Astrocyte (in vitro differentiated cells and primary cell): ENCODE measurements at regions not wholly inside any gene's neighbourhood (a gene's known extent, or its start where the extent isn't known, plus 50 kb on each side); places are given as distances from the start of the nearest gene placed in this dataset.

Experiments
- DNase-seq: peaks from one replicate; pipeline ENCODE4 v3.0.0-alpha.2; 2010; ENCODE audit warnings: low read depth
- FAIRE-seq: peaks from 2 replicates; lab custom pipeline; 2011; peaks lifted over from hg19 to GRCh38; lab: Jason Lieb, UNC
- H2AFZ ChIP-seq: 2 replicates; pipeline ENCODE4 v1.6.0; 2012; ENCODE audit warnings: low read depth, low read length, inconsistent platforms
- H3K27ac ChIP-seq: 2 replicates; pipeline ENCODE4 v1.5.1; 2011; ENCODE audit warnings: low read depth, low read length, inconsistent platforms
- H3K27me3 ChIP-seq: 2 replicates; pipeline ENCODE4 v1.6.0; 2011; ENCODE audit warnings: low read length, inconsistent platforms; ENCODE audit not compliant: insufficient read depth
- H3K36me3 ChIP-seq: 2 replicates; pipeline ENCODE4 v1.5.1; 2011; ENCODE audit warnings: low read length, inconsistent platforms; ENCODE audit not compliant: insufficient read depth
- H3K4me1 ChIP-seq: 2 replicates; pipeline ENCODE4 v1.5.1; 2011; ENCODE audit warnings: low read length, inconsistent platforms; ENCODE audit not compliant: insufficient read depth
- H3K4me2 ChIP-seq: 2 replicates; pipeline ENCODE4 v1.6.0; 2012; ENCODE audit warnings: low read length, inconsistent platforms
- H3K4me3 ChIP-seq: 2 replicates; pipeline ENCODE4 v1.5.1; 2011; ENCODE audit warnings: low read depth, mild to moderate bottlenecking, low read length, inconsistent platforms; ENCODE audit not compliant: insufficient read depth
- H3K79me2 ChIP-seq: 2 replicates; pipeline ENCODE4 v1.6.0; 2012; ENCODE audit warnings: mild to moderate bottlenecking, low read length, inconsistent platforms; ENCODE audit not compliant: insufficient read depth
- H3K9ac ChIP-seq: 2 replicates; pipeline ENCODE4 v1.6.0; 2012; ENCODE audit warnings: mild to moderate bottlenecking, low read length, inconsistent platforms
- H3K9me3 ChIP-seq: 2 replicates; pipeline ENCODE4 v1.5.1; 2012; ENCODE audit warnings: low read depth, mild to moderate bottlenecking, low read length, inconsistent platforms; ENCODE audit not compliant: insufficient read depth
- H4K20me1 ChIP-seq: 2 replicates; pipeline ENCODE4 v1.6.0; 2012; ENCODE audit warnings: low read length, inconsistent platforms; ENCODE audit not compliant: insufficient read depth
- H3K27ac Mint-ChIP-seq: one replicate; pipeline ENCODE4 v1.8.0; 2021; ENCODE audit warnings: mild to moderate bottlenecking, mixed read lengths; ENCODE audit not compliant: unreplicated experiment
- H3K27me3 Mint-ChIP-seq: one replicate; pipeline ENCODE4 v1.8.0; 2021; ENCODE audit warnings: low read depth, mixed read lengths; ENCODE audit not compliant: unreplicated experiment
- H3K36me3 Mint-ChIP-seq: one replicate; pipeline ENCODE4 v1.8.0; 2021; ENCODE audit warnings: low read depth, mixed read lengths; ENCODE audit not compliant: unreplicated experiment
- H3K4me1 Mint-ChIP-seq: one replicate; pipeline ENCODE4 v1.8.0; 2021; ENCODE audit warnings: low read depth, mixed read lengths; ENCODE audit not compliant: unreplicated experiment
- H3K4me3 Mint-ChIP-seq: one replicate; pipeline ENCODE4 v1.8.0; 2021; ENCODE audit warnings: mild to moderate bottlenecking, moderate library complexity, mixed read lengths; ENCODE audit not compliant: unreplicated experiment
- H3K9me3 Mint-ChIP-seq: one replicate; pipeline ENCODE4 v1.8.0; 2021; ENCODE audit warnings: mild to moderate bottlenecking, mixed read lengths; ENCODE audit not compliant: unreplicated experiment
- CTCF ChIP-seq: IDR thresholded peaks from 2 replicates; pipeline ENCODE4 v1.5.1; 2011; ENCODE audit warnings: low read depth, mild to moderate bottlenecking, inconsistent platforms, low read length, moderate library complexity; ENCODE audit not compliant: insufficient read depth
- EZH2 ChIP-seq: IDR thresholded peaks from 2 replicates; pipeline ENCODE4 v1.6.1; 2012; ENCODE audit warnings: mild to moderate bottlenecking, low read length, inconsistent platforms; ENCODE audit not compliant: insufficient read depth

- no peak overlapping the region for H3K27ac ChIP-seq
- H3K9me3 ChIP-seq, result no peaks in the 10 kb centered on the region
- H3K27ac Mint-ChIP-seq, result no peak overlapping the region
Observed at GRCh38 chr4:112927544-112927943, 121.9 kb upstream of the ANK2 start.

GRCh38 chr4:112931001-112931400 lies 118.5 kb upstream of the ANK2 start:
- no peak overlapping the region for H3K4me3 Mint-ChIP-seq
- Histone ChIP-seq H3K4me3 (no peak overlapping the region), H3K9ac (no peak overlapping the region), H3K4me1 (no peaks in the 10 kb centered on the region), H4K20me1 (no peaks in the 10 kb centered on the region), H3K27me3 (no peaks in the 10 kb centered on the region), H3K27ac (no peak overlapping the region), H3K4me2 (no peak overlapping the region), H3K79me2 (no peaks in the 10 kb centered on the region), H2AFZ (no peak overlapping the region), H3K36me3 (no peaks in the 10 kb centered on the region), H3K9me3 (no peaks in the 10 kb centered on the region)
- no peak for FAIRE-seq
- no peaks in the 10 kb centered on the region for H3K9me3 Mint-ChIP-seq
- peaks cover 3% of the 10 kb centered on the region for H3K36me3 Mint-ChIP-seq
- no peaks in the 10 kb centered on the region for H3K27me3 Mint-ChIP-seq
- no peak for DNase-seq
- peaks cover 6% of the 10 kb centered on the region for H3K4me1 Mint-ChIP-seq
- TF ChIP-seq CTCF (no peak), EZH2 (no peak)
- H3K27ac Mint-ChIP-seq, result peak overlapping the region; percentile 67

More at GRCh38 chr4:112927544-112927943, 121.9 kb upstream of the ANK2 start:
- H3K4me2 ChIP-seq, result no peak overlapping the region
- Mint-ChIP-seq H3K9me3 (no peaks in the 10 kb centered on the region), H3K4me1 (peaks cover 3% of the 10 kb centered on the region), H3K4me3 (no peak overlapping the region), H3K36me3 (no peaks in the 10 kb centered on the region), H3K27me3 (no peaks in the 10 kb centered on the region)
- H3K4me1 ChIP-seq, result no peaks in the 10 kb centered on the region
- H3K79me2 ChIP-seq, result no peaks in the 10 kb centered on the region
- H3K9ac ChIP-seq, result no peak overlapping the region
- no peaks in the 10 kb centered on the region for H3K27me3 ChIP-seq
- no peaks in the 10 kb centered on the region for H4K20me1 ChIP-seq
- DNase-seq (no peak), FAIRE-seq (no peak)
- no peak for TF ChIP-seq EZH2
- no peak for TF ChIP-seq CTCF
- no peaks in the 10 kb centered on the region for H3K36me3 ChIP-seq
- H3K4me3 ChIP-seq, result no peak overlapping the region
- H2AFZ ChIP-seq, result no peak overlapping the region

GRCh38 chr4:112933790-112934189 lies 115.7 kb upstream of the ANK2 start:
- Histone ChIP-seq H3K4me3 (no peak overlapping the region), H3K79me2 (no peaks in the 10 kb centered on the region), H3K4me1 (no peaks in the 10 kb centered on the region), H3K27me3 (no peaks in the 10 kb centered on the region), H2AFZ (no peak overlapping the region), H4K20me1 (no peaks in the 10 kb centered on the region), H3K36me3 (no peaks in the 10 kb centered on the region), H3K4me2 (no peak overlapping the region), H3K9me3 (no peaks in the 10 kb centered on the region), H3K27ac (no peak overlapping the region), H3K9ac (no peak overlapping the region)
- H3K4me1 Mint-ChIP-seq, result peaks cover 3% of the 10 kb centered on the region
- no peak overlapping the region for H3K4me3 Mint-ChIP-seq
- FAIRE-seq (no peak), DNase-seq (no peak)
- H3K27ac Mint-ChIP-seq, result no peak overlapping the region
- TF ChIP-seq CTCF (no peak), EZH2 (no peak)
- no peaks in the 10 kb centered on the region for H3K27me3 Mint-ChIP-seq
- H3K36me3 Mint-ChIP-seq, result peaks cover 3% of the 10 kb centered on the region
- H3K9me3 Mint-ChIP-seq, result no peaks in the 10 kb centered on the region
